Keratinocyte (primary cell): ENCODE measurements at regions not wholly inside any gene's neighbourhood (a gene's known extent, or its start where the extent isn't known, plus 50 kb on each side); places are given as distances from the start of the nearest gene placed in this dataset.

Experiments
- DNase-seq: peaks from one replicate; pipeline ENCODE4 v3.0.0-alpha.2; 2011; ENCODE audit warnings: low read depth, missing footprints, low spot score
- FAIRE-seq: peaks from 2 replicates; lab custom pipeline; 2011; peaks lifted over from hg19 to GRCh38; lab: Jason Lieb, UNC
- H2AFZ ChIP-seq: 2 replicates; pipeline ENCODE4 v1.6.0; 2012; ENCODE audit warnings: low read length, control low read depth, inconsistent platforms; ENCODE audit not compliant: control insufficient read depth
- H3K27ac ChIP-seq: 2 replicates; pipeline ENCODE4 v1.5.1; 2011; ENCODE audit warnings: low read length; ENCODE audit not compliant: control insufficient read depth, insufficient read depth
- H3K27me3 ChIP-seq: 3 replicates; pipeline ENCODE4 v1.6.0; 2011; ENCODE audit warnings: low read length; ENCODE audit not compliant: control insufficient read depth, insufficient read depth; ENCODE audit errors: extremely low read depth
- H3K36me3 ChIP-seq, 2 experiments: 2 replicates in 1 of 2; 3 replicates in 1 of 2; pipeline ENCODE4 v1.5.1; 2011; ENCODE audit warnings: low read length in 2 of 2, mild to moderate bottlenecking in 1 of 2; ENCODE audit not compliant: control insufficient read depth in 2 of 2, insufficient read depth in 2 of 2; ENCODE audit errors: extremely low read depth in 1 of 2
- H3K4me1 ChIP-seq: 3 replicates; pipeline ENCODE4 v1.5.1; 2011; ENCODE audit warnings: low read length; ENCODE audit not compliant: control insufficient read depth, insufficient read depth; ENCODE audit errors: extremely low read depth
- H3K4me2 ChIP-seq: 3 replicates; pipeline ENCODE4 v1.6.0; 2011; ENCODE audit warnings: low read depth, low read length; ENCODE audit not compliant: control insufficient read depth, insufficient read depth; ENCODE audit errors: extremely low read depth
- H3K4me3 ChIP-seq, 3 experiments: fragments of 200-600 bp in 1 of 3; sonication (generic) in 1 of 3; 2 replicates in 2 of 3; 3 replicates in 1 of 3; pipeline ENCODE4 v1.5.1; 2011 to 2016; ENCODE audit warnings: low read length in 3 of 3, mild to moderate bottlenecking in 3 of 3, control low read depth in 2 of 3, inconsistent platforms in 1 of 3, low read depth in 1 of 3, mixed read lengths in 1 of 3, mixed run types in 1 of 3, moderate library complexity in 1 of 3; ENCODE audit not compliant: control insufficient read depth in 2 of 3, insufficient read depth in 2 of 3; ENCODE audit errors: extremely low read depth in 1 of 3
- H3K79me2 ChIP-seq: 2 replicates; pipeline ENCODE4 v1.6.0; 2012; ENCODE audit warnings: low read length; ENCODE audit not compliant: control insufficient read depth, insufficient read depth
- H3K9ac ChIP-seq: 3 replicates; pipeline ENCODE4 v1.6.0; 2011; ENCODE audit warnings: low read length; ENCODE audit not compliant: control insufficient read depth, insufficient read depth; ENCODE audit errors: extremely low read depth
- H3K9me1 ChIP-seq: 3 replicates; pipeline ENCODE4 v1.6.0; 2011; ENCODE audit warnings: low read length; ENCODE audit not compliant: control insufficient read depth, insufficient read depth; ENCODE audit errors: extremely low read depth
- H3K9me3 ChIP-seq: 2 replicates; pipeline ENCODE4 v1.5.1; 2012; ENCODE audit warnings: low read depth, low read length; ENCODE audit not compliant: control insufficient read depth
- H4K20me1 ChIP-seq: 3 replicates; pipeline ENCODE4 v1.6.0; 2011; ENCODE audit warnings: low read length; ENCODE audit not compliant: control insufficient read depth, insufficient read depth; ENCODE audit errors: extremely low read depth
- EZH2 ChIP-seq: IDR thresholded peaks from one replicate; pipeline ENCODE4 v1.6.1; 2012; ENCODE audit warnings: inconsistent platforms, mild to moderate bottlenecking, low read length, moderate library complexity
- dilution Hi-C: fragments of 300-500 bp; cut with MboI; formaldehyde crosslinking; loops from one replicate; pipeline ENCODE4 v1.7.0; 2020; ENCODE audit warnings: low sequenced_read_pairs; ENCODE audit not compliant: extremely low pct_ligation_motif_present
- TF ChIP-seq, protein P1 (sequence below), 3 experiments: IDR thresholded peaks in 1 of 3; conservative IDR thresholded peaks in 1 of 3; optimal IDR thresholded peaks in 1 of 3; 2 replicates in 2 of 3; 3 replicates in 1 of 3; pipeline versions ENCODE3 to v1.5.1; 2011; ENCODE audit warnings: low read length in 3 of 3, mild to moderate bottlenecking in 3 of 3, moderate library complexity in 2 of 3, control low read depth in 1 of 3, inconsistent platforms in 1 of 3; ENCODE audit not compliant: insufficient read depth in 2 of 3; ENCODE audit errors: extremely low read depth in 1 of 3

DNA sequence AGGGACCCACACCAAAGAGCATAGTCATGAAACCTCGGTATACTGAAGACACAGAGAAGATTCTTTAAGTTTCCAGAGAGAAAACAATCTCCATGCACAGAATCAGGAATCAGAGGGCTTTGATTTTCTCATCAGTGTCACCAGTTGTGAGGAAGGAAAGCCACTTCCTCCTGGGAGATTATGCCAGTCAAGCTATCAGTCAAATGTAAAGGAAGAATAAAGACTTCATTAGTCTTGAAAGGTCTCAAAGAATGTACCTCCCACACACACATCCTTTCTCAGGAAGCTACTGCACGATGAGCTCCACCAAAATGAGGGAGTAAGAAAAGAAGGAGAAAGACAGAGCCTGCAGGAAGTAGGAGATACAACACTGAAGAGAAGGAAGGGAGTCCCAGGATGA lies 486.3 kb downstream of the SHQ1 start:
- no peaks in the 10 kb centered on the region for H3K4me1 ChIP-seq
- DNase-seq (no peak), FAIRE-seq (no peak)

DNA sequence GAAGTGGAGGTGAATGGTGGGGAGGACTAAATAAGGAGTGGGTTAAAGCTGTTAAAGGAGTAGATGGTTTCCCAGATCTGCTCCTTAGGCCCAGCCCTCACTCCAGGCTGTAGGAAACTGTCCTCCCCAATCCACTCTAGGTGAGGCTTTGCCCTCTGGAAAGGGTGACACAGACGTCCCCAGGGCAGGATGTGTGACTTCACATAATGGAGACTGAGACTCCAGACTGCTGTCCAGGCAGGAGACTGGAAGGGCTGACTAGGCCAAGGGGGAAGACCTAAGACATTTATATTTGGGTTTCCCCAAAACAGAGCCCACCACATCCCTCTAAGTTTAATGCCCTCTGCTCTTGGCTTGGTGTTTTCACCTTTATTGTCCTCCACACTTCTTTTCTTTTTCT lies 488.5 kb downstream of the SHQ1 start:
- Histone ChIP-seq H4K20me1 (no peaks in the 10 kb centered on the region), H3K79me2 (no peaks in the 10 kb centered on the region), H3K9me1 (no peaks in the 10 kb centered on the region), H3K27me3 (no peaks in the 10 kb centered on the region), H2AFZ (no peak overlapping the region), H3K4me3 (no peak overlapping the region), H3K36me3 (no peaks in the 10 kb centered on the region), H3K4me2 (no peak overlapping the region), H3K9ac (no peak overlapping the region), H3K27ac (no peak overlapping the region), H3K4me1 (no peaks in the 10 kb centered on the region), H3K9me3 (no peaks in the 10 kb centered on the region)
- DNase-seq (no peak), FAIRE-seq (no peak)
- dilution Hi-C loops: no loop called here
- TF ChIP-seq EZH2: no peak
- TF ChIP-seq, protein P1, sequence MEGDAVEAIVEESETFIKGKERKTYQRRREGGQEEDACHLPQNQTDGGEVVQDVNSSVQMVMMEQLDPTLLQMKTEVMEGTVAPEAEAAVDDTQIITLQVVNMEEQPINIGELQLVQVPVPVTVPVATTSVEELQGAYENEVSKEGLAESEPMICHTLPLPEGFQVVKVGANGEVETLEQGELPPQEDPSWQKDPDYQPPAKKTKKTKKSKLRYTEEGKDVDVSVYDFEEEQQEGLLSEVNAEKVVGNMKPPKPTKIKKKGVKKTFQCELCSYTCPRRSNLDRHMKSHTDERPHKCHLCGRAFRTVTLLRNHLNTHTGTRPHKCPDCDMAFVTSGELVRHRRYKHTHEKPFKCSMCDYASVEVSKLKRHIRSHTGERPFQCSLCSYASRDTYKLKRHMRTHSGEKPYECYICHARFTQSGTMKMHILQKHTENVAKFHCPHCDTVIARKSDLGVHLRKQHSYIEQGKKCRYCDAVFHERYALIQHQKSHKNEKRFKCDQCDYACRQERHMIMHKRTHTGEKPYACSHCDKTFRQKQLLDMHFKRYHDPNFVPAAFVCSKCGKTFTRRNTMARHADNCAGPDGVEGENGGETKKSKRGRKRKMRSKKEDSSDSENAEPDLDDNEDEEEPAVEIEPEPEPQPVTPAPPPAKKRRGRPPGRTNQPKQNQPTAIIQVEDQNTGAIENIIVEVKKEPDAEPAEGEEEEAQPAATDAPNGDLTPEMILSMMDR (optimal IDR thresholded peaks at IDR 0.05 in 1 of 3, IDR thresholded peaks at IDR 0.05 in 1 of 3, conservative IDR thresholded peaks at IDR 0.05 in 1 of 3; ENCODE audit: extremely low read depth in 1 of 3, insufficient read depth in 2 of 3, low read length in 3 of 3): no peak

More for the DNA sequence above, 486.3 kb downstream of the SHQ1 start:
- Histone ChIP-seq H2AFZ (no peak overlapping the region), H3K9me3 (no peaks in the 10 kb centered on the region), H3K27me3 (no peaks in the 10 kb centered on the region), H3K36me3 (no peaks in the 10 kb centered on the region), H3K27ac (no peak overlapping the region), H3K9me1 (no peaks in the 10 kb centered on the region), H3K79me2 (no peaks in the 10 kb centered on the region), H3K4me3 (no peak overlapping the region), H4K20me1 (no peaks in the 10 kb centered on the region), H3K9ac (no peak overlapping the region), H3K4me2 (no peak overlapping the region)
- no peak for TF ChIP-seq EZH2
- TF ChIP-seq, protein P1 (optimal IDR thresholded peaks at IDR 0.05 in 1 of 3, IDR thresholded peaks at IDR 0.05 in 1 of 3, conservative IDR thresholded peaks at IDR 0.05 in 1 of 3; ENCODE audit: extremely low read depth in 1 of 3, insufficient read depth in 2 of 3, low read length in 3 of 3): no peak
- dilution Hi-C loops: no loop called here
